GM18519 (cell line): ENCODE measurements at regions not wholly inside any gene's neighbourhood (a gene's known extent, or its start where the extent isn't known, plus 50 kb on each side); places are given as distances from the start of the nearest gene placed in this dataset.
"Not testable (repeated sequence)": the region's sequence is repeated elsewhere in the genome, so short reads cannot be mapped to it uniquely, and the experiment has no call there.

Experiments
- ATAC-seq: cut with Tn5 transposase; IDR thresholded peaks from one replicate; pipeline ENCODE4 v1.9.1; 2021; ENCODE audit warnings: mild to moderate bottlenecking, moderate library complexity; ENCODE audit not compliant: unreplicated experiment, low FRiP score

DNA sequence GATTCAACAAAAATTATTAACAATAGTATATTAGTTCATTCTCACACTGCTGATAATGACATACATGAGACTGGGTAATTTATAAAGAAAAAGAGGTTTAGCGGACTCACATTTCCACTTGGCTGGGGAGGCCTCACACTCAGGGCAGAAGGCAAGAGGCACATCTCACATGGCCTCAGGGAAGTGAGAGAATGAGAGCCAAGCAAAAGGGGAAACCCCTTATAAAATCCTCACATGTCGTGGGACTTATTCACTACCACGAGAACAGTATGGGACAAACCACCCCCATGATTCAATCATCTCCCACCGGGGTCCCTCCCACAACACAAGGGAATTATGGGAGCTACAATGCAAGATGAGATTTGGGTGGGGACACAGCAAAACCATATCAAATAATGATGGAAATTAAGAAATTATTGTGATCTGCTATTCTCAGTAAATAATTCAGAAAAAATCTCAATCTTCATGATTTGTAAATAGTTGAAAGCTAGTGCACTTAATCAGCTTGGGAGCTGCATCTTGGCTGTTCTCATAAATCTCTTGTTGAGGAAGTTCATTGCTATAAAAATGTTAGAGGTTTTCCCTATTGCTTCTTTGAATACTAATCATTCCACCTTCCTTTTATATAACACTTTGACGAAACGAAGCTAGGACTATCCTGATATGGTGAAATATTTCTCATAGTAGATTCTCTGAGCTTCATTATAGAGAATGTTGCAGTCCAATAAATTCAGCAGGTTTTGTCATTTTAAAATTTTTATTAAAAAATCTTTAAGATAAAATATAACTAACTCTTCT lies 179.2 kb downstream of the SPDYE17 start:
- not testable (repeated sequence) for ATAC-seq

DNA sequence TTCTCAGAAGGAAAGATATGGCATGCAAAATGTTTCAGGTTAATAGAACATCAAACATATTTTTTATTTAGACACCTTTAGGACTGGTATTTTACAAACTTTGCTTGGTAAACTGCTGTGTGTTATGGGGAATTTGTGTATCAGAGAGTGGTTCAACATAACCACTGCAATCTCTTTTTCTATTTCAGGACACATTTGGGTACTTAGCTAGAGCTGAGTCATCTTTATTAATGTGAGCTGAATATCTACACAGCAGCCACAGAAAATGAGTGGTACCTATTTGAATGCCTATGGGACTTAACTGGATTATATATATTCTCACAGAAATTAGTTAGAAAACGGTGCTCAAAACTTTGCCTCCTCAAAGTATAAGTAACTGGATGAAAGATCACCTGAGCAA lies 179.8 kb downstream of the SPDYE17 start:
- not testable (repeated sequence) for ATAC-seq

DNA sequence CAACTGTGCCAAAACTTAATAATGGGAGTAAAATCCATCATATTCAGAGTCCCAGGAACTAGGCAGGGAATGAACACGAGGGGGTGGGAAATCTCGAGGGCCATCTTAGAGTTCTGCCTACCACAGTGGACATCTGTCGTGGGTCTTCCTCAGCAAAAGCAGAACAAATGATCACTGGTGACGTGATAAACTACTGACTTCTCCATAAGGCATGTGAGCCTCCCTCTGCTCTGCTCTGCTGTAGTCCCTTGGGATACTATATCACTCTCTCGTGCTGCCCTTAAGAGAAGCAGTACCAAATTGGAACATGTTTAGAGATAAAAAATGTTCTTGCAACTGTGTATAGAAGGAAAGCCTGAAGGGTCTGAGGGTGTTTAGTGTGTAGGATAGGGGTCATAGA lies 180.5 kb downstream of the SPDYE17 start:
- not testable (repeated sequence) for ATAC-seq

DNA sequence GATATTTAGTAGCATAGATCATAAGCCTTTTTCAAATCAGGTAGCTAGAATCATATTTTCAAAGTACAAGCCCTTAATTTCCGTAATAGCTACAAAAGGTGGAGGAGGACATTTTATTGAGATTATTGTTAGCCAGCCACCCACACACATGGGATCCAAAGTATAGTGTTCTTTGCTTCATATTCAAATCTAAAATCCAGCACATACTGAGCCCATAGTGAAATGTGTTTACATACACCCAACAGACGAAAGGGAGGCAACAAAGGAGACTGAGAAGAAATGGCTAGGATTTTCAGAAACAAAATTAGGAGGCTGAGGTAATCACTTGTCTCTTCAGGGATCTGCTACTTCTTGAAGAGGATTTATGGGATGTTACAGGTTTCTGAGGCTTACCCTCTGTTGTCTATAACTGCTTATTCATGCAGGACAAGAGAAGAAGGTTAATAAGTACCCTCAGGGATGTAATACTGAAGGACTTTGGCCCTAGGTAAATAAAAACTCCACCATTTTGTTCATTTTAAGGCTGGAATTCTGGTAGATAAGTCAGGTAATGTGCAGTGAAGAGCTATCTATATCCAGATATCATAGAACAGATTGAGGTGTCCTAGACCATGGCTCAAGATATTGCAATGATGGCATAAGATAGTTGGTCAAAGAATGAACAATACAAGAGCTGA lies 182.1 kb downstream of the SPDYE17 start:
- not testable (repeated sequence) for ATAC-seq

DNA sequence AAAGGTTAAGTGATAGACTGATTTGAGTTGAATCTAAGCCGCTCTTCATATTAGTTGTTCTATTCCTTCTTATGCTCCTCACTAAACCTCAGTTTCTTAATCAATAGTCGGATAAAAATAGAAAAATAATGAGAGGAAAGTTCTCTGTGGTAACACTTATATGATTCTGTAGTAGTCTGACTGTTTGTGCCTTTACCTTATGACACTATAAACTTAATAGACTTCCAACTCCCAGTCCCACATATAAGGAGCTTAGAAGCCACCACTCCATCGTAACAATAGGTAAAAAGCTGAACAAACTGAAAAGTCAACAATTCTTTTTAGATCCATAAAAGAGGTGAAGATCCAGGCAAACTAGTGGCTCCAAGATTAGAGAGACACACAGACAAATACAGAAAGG lies 192.3 kb downstream of the SPDYE17 start:
- ATAC-seq: not testable (repeated sequence)

DNA sequence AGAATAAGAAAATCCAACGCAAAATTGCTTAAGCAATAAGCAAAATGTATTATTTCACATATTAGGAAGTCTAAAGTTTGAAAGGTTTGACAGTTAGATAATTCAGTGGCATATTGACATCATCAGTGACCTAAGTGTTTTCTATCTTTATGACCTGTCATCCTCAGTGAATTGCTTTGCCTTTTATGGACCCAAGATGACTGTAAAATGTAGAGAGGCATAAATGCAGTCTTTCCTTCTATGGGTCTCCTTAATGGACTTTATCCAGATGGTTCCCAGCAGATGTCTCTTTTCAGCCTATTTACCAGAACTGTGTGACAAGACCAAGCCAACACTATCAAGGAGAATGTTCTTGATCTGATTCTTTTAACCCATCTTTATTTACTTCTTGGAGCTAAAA lies 192.9 kb downstream of the SPDYE17 start:
- not testable (repeated sequence) for ATAC-seq

DNA sequence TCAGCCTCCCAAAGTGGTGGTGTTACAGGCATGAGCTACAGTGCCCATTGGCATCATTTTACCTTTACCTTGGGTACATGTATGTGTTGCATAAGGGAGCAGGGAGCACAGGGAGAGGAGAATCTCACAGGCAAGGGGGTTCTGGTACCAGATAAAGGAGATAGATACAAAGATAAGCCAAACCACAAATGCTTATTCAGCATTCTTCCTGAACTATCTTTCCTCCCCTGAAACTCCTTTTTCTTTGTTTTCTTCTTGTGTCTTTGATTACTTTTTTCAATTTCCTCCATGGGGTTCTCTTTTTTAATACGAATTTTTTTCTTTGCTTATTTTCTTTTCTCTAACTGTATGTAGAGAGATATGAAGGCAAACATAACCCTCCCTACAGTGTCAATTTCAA lies 193.8 kb downstream of the SPDYE17 start:
- ATAC-seq: not testable (repeated sequence)

DNA sequence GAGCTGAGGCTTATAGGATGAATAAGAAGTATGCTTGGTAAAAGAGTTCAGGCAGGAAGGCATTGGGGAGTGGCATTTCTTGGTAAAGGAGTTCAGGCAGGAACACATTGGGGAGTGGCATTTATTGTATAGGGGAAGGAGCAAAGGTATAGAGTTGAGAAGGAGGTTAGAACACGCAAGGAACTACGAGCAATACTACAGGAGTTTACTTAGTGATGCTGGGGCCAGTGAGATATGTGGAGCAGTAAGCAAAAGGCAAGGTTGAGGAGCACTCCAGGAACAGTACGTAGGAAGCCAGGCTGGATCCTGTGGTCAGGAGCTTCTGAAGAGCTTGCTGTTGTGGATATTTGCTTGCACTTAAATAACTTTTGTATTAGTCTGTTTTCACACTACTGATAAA lies 202.2 kb upstream of the POMZP3 start:
- not testable (repeated sequence) for ATAC-seq

DNA sequence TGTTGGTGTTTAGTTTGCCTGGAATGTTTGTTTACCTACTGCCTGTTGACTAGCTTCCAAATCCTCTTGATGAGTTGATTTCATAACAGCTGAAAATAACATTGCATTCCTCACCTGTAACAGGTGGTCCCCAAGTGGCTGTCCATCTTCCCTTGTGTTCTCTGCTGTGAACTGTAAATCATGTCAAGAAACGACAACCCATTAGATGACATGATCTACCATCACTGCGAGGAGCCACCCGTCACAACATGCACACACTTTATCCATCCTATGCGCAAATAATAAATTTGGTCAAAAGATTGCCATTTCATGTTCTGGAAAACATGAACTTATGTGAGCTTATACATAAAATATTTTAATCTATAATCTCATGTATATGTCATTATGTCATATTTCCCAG lies 199.1 kb upstream of the POMZP3 start:
- ATAC-seq: not testable (repeated sequence)

DNA sequence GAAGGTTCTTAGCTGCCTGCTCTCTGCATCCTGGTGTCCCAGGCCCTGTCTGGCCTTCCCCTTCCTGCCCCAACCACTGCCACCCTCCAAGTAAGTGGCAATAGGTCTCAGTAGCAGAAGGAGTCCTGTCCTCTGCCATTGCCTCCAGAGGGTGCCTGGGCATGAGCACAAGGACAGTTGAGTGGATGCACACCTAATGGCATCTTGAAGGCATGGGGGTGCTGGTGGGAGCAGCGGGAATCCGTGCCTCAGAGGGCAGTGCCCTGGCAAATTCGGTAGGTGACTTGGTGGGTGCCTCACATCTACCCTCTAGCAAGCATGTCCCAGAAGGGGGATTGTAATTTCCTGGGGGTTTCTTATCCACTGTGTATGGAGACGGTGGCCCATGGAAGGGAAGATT lies 182.8 kb upstream of the POMZP3 start:
- ATAC-seq: not testable (repeated sequence)

DNA sequence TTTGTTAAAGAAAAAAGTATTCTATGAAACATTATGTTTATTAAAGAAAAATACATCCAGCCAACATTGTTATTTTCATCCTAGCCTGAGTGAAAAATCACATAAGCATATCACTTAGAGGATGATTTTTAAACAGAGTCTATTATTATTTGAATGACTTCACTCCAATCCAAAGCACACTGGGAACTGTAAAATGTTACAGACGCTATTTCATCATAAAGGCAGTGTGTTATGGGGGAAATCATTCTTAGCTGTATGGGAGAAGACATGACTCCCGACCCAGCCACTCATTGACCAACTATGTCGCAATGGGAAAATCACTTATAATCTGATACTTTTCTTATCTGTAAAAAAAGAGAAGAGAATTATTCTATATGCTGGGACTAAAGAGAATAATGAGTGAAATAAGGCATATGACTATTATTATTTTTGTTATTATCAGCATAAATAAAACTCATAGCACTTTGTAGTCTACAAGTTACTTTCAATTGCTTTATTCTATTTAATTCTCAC lies 180.6 kb upstream of the POMZP3 start:
- not testable (repeated sequence) for ATAC-seq

DNA sequence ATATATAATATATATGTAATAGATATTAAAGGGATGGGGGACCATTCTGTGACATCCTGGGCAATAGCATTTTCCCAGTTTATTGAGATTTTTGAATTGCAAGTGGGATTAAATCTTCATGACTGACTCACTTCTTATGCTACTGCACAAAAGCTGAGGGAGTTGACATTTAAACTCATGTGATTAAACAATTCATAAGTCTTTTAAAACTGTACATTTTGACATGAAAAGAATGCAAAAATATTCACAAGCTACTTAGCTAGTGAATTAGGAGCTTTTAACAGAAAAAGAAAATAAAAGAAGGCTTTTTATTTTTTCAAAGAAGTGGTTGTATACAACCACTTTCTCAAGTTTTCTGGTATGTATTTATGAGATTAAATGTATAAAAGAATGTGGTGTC lies 179.4 kb upstream of the POMZP3 start:
- not testable (repeated sequence) for ATAC-seq

DNA sequence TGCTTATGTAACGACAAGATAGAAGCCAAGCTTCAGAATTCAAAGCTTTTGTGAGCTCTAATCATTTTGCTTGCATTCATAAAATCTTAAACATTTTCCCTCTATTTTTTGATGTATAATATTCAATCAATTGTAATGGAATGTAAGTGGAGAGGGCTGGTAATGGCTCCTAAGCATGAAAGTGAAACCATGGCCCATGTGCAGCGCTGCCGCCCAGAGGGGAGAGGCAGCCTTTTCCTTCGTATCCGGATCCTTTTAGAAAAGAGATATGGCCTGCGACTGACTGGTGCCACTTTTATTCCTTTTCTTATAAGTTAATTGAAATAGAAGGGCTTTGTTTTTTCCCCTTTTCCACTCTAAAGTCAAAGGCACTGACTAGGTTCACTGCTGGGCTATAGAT lies 178.9 kb upstream of the POMZP3 start:
- not testable (repeated sequence) for ATAC-seq

DNA sequence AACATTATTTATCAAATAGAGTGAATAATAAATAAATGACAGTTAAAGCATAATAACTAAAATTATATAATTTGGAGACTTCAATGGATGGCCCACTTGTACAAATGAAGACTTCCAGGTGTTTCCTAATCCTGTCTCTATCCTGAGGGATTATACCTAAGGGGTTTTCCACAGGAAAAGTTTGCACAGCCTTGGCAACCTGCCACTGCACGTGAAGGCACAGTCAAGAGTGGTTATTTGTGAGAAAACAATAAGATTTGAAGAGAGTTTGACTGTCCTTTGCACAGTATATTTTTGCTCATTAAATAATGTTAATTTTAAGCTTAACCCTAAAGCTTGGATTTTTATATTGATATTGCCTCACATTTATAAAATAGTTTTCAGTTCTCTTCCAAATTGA lies 178.2 kb upstream of the POMZP3 start:
- ATAC-seq: not testable (repeated sequence)

DNA sequence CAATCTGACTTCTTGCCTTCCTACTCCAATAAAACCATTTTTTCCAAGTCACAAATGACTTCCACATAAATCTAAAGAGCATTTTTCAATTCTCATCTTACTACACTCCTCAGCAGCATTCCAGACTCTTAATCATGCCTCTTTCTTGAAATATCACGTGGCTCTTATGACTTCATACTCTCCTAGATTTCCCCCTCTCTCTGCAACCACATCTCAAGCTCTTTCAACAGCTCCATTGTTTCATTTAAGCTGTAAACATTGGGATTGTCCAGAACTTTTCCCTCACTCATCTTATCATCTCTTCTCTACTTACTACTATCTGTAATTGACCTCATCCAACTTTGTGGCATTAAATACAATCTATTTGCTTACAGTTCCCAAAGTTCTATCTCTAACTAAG lies 170.6 kb upstream of the POMZP3 start:
- not testable (repeated sequence) for ATAC-seq

DNA sequence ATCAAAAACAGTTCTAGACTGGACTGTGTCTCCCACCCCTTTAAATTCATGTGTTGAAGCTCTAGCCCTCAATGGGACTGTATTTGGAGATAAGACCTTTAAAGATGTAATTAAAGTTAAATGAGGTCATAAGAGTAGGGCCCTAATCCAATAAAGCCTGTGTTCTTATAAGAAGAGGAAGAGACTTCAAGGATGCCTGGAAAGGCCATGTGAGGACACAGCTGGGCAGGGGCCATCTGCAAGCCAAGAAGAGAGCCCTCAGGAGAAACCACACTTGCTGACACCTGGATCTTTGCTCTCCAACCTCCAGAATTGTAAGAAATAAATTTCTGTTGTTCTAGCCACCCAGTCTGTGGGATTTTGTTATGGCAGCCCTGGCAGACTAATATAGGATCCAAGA lies 153.6 kb upstream of the POMZP3 start:
- ATAC-seq: not testable (repeated sequence)

DNA sequence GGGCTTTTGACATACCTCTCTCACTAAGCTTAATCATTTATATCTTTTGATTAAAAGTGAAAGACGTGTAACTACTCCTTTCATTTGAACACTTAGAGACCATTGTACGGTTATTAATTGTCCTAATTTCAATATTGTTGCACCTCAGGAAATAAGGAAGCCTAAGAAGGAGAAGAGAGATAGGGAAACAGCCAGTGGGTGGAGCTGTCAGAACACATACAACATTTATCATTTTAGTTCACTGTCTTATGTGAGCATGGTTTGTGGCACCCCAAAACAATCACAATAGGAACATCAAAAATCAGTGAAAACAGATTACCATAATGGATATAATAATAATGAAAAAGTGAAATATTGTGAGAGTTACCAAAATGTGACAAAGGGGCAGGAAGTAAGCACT lies 147.2 kb upstream of the POMZP3 start:
- ATAC-seq: not testable (repeated sequence)

DNA sequence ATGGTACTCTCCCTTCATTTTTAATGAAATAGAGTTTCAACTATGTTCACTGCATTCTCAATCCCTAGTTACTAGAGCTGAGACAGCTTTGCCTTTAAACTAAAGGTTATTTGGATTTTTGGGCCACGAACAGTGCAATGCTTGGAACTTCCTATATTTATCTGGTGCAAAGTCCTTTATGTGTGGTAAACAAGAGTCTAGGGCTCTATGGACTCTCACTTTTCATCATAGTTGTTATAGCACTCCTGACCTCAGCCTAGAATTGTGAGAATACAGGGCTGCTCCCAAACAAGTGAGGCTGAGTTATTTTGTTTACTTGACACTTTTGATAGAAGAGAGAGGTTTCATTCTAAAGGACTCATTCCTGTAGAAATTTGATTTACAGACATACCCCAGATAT lies 144.9 kb upstream of the POMZP3 start:
- not testable (repeated sequence) for ATAC-seq

DNA sequence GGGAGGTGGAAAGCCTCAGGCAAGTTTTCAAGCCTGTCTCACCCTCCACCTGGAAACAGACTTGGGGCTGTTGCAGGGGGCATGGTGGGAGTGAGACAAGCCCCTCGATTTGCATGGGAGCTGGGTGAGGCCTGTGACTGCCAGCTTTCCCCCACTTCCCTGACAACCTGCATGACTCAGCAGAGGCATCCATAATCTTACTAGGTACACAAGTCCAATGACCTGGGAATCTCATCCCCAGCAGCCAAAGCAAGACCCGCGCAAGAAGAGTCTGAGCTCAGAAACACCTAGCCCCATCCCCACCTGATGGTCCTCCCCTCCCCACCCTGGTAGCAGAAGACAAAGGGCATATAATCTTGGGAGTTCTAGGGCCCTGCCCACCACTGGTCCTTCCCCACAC lies 136.9 kb upstream of the POMZP3 start:
- ATAC-seq: not testable (repeated sequence)

DNA sequence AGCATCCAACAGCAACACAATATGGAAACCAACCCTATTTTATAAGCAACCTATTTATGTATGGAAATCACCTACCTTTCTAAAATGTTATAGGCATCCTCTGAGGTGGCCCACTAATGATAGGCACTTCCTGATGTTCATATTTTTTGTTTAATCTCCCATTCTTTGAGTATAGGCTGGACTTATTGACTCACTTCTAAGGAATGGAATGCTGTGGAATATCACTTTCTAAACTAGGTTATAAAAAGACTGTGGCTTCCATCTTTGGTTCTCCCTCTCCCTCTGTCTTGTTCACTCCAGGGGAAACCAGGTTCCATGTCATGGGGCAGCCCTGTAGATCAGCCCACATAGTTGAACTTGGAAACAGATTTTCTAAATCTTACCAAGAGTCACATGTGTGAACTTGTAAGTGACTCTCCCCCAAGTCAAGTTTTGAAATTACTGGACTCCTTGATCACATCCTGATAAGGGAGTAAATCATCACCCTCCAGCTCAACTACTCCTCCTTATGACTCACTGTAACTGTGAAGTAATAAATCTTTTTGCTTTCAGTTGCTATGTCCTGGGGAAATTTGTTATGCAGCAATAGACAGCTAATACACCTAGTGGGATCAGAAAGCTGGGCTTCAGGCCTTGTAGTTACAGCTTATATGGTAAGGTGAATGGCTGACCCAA lies 133.6 kb upstream of the POMZP3 start:
- ATAC-seq: not testable (repeated sequence)

DNA sequence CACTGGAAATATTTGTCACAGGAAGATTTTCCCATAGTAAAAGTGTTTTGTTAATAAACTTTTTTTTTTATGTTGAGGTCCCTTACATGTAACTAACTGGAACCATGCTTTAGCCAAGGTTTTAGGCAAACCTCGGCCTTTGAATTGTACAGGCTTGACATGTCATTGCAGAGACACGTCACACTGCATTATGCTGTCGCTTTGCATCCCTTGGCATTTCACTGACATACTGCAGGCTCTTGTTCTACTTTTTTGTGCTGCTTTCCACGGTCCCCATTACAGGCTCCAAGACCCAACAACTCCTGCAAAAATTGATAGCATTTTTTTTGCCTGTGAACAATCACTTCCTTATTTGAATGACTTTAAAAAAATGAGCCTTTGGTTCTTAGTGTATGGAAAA lies 112.5 kb upstream of the POMZP3 start:
- ATAC-seq: not testable (repeated sequence)
